HEK293 (cell line): ENCODE measurements at regions not wholly inside any gene's neighbourhood (a gene's known extent, or its start where the extent isn't known, plus 50 kb on each side); places are given as distances from the start of the nearest gene placed in this dataset.
A peak's percentile ranks its signal among the peaks of the same experiment; 100 is the strongest.

ENCODE experiments used
- CTCF ChIA-PET: fragments of 350-600 bp; formaldehyde crosslinking; extraction: SDS; loops from one replicate; lab custom pipeline; 2021; ENCODE audit warnings: antibody characterized with exemption; lab: Yijun Ruan, JAX
- POLR2A ChIA-PET: fragments of 300-600 bp; formaldehyde crosslinking; extraction: SDS; loops from one replicate; lab custom pipeline; 2020; ENCODE audit warnings: antibody characterized with exemption, inconsistent platforms; lab: Yijun Ruan, JAX
- H3K27ac ChIP-seq: fragments of 200-500 bp; sonication (Bioruptor generic); 2 replicates; pipeline ENCODE4 v1.5.1; 2014; ENCODE audit warnings: low read depth, low read length, control low read depth, inconsistent platforms; ENCODE audit errors: extremely low read depth
- H3K36me3 ChIP-seq, 2 experiments: fragments of 200-500 bp in 1 of 2; sonication (Bioruptor generic) in 1 of 2; 1 replicate in 1 of 2; 2 replicates in 1 of 2; pipeline ENCODE4 v1.5.1; 2014 to 2017; ENCODE audit warnings: inconsistent platforms in 2 of 2, low read length in 2 of 2; ENCODE audit not compliant: control insufficient read depth in 2 of 2, insufficient read depth in 1 of 2
- H3K4me1 ChIP-seq: fragments of 200-500 bp; sonication (Bioruptor generic); 2 replicates; pipeline ENCODE4 v1.5.1; 2014; ENCODE audit warnings: mild to moderate bottlenecking, low read length, inconsistent platforms; ENCODE audit not compliant: control insufficient read depth, insufficient read depth
- H3K4me3 ChIP-seq: 2 replicates; pipeline ENCODE4 v1.5.1; 2011; ENCODE audit warnings: low read depth, mild to moderate bottlenecking, control low read depth, low read length, moderate library complexity
- H3K9me3 ChIP-seq: fragments of 200-500 bp; sonication (Bioruptor generic); 2 replicates; pipeline ENCODE4 v1.5.1; 2014; ENCODE audit warnings: low read depth, low read length, inconsistent platforms; ENCODE audit not compliant: control insufficient read depth, insufficient read depth
- HIC1 ChIP-seq: fragments of 450-650 bp; formaldehyde crosslinking; IDR thresholded peaks from 2 replicates; pipeline ENCODE4 v1.5.1; 2016; ENCODE audit warnings: missing biosample characterization, missing genetic modification characterization
- IKZF3 ChIP-seq: fragments of 450-650 bp; IDR thresholded peaks from 2 replicates; pipeline ENCODE4 v1.5.0; 2018; ENCODE audit warnings: missing biosample characterization, mild to moderate bottlenecking, missing genetic modification characterization, moderate library complexity
- PRDM2 ChIP-seq: fragments of 450-650 bp; formaldehyde crosslinking; IDR thresholded peaks from 2 replicates; pipeline ENCODE4 v1.5.1; 2016; ENCODE audit warnings: missing biosample characterization, missing genetic modification characterization, borderline replicate concordance
- ZBTB17 ChIP-seq: fragments of 450-650 bp; formaldehyde crosslinking; IDR thresholded peaks from 2 replicates; pipeline ENCODE4 v1.5.1; 2016; ENCODE audit warnings: missing biosample characterization, missing genetic modification characterization
- ZEB2 ChIP-seq: fragments of 450-650 bp; formaldehyde crosslinking; IDR thresholded peaks from 2 replicates; pipeline ENCODE4 v1.5.1; 2016; ENCODE audit warnings: missing biosample characterization, missing genetic modification characterization
- ZFP69B ChIP-seq: fragments of 450-650 bp; formaldehyde crosslinking; IDR thresholded peaks from 2 replicates; pipeline ENCODE4 v1.5.1; 2016; ENCODE audit warnings: missing biosample characterization, missing genetic modification characterization
- ZNF335 ChIP-seq: fragments of 450-650 bp; formaldehyde crosslinking; conservative IDR thresholded peaks from 2 replicates; pipeline ENCODE4 v1.5.1; 2016; ENCODE audit warnings: missing biosample characterization, missing genetic modification characterization
- ZNF398 ChIP-seq: fragments of 450-650 bp; formaldehyde crosslinking; IDR thresholded peaks from 2 replicates; pipeline ENCODE4 v1.5.1; 2017; ENCODE audit warnings: missing biosample characterization, missing genetic modification characterization
- ZNF530 ChIP-seq: fragments of 450-650 bp; formaldehyde crosslinking; IDR thresholded peaks from 2 replicates; pipeline ENCODE4 v1.5.1; 2016; ENCODE audit warnings: low read depth, missing biosample characterization, missing genetic modification characterization
- ZSCAN30 ChIP-seq: fragments of 450-650 bp; IDR thresholded peaks from 2 replicates; pipeline ENCODE4 v1.5.1; 2018; ENCODE audit warnings: missing biosample characterization, mild to moderate bottlenecking, missing genetic modification characterization, moderate library complexity
- TF ChIP-seq, protein P1 (sequence below): fragments of 450-650 bp; formaldehyde crosslinking; IDR thresholded peaks from 2 replicates; pipeline ENCODE4 v1.5.1; 2017; ENCODE audit warnings: missing biosample characterization, missing genetic modification characterization
- TF ChIP-seq, protein P2 (sequence below): fragments of 450-650 bp; formaldehyde crosslinking; conservative IDR thresholded peaks from 2 replicates; pipeline ENCODE4 v1.5.1; 2016; ENCODE audit warnings: low read depth, missing biosample characterization, missing genetic modification characterization
- TF ChIP-seq, protein P3 (sequence below): fragments of 450-650 bp; formaldehyde crosslinking; IDR thresholded peaks from 2 replicates; pipeline ENCODE4 v1.5.1; 2016; ENCODE audit warnings: missing biosample characterization, missing genetic modification characterization, low read depth

GRCh38 chr5:54651482-54652076 lies 134.0 kb downstream of the SNX18 start:
- CTCF ChIA-PET: interaction anchor here (0.7 to 2.0 kb wide), 3 partner anchors 9 to 135 kb away, joined by 3 to 5 read pairs (median 3); no protein-coding TSS in a partner anchor
- H3K27ac ChIP-seq: no peak overlapping the region
- POLR2A ChIA-PET: no interaction called here
- 0 out of 2 replicates have a peak, but pooled peaks have one; percentile 20 for TF ChIP-seq ZNF398 (tag by site-specific recombination)
- TF ChIP-seq ZBTB17 (tag by site-specific recombination): peak; percentile 66; the same call in 1 of the 2 replicates
- peak; percentile 84 for TF ChIP-seq ZSCAN30
- TF ChIP-seq, protein P1, sequence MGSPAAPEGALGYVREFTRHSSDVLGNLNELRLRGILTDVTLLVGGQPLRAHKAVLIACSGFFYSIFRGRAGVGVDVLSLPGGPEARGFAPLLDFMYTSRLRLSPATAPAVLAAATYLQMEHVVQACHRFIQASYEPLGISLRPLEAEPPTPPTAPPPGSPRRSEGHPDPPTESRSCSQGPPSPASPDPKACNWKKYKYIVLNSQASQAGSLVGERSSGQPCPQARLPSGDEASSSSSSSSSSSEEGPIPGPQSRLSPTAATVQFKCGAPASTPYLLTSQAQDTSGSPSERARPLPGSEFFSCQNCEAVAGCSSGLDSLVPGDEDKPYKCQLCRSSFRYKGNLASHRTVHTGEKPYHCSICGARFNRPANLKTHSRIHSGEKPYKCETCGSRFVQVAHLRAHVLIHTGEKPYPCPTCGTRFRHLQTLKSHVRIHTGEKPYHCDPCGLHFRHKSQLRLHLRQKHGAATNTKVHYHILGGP: peak; percentile 35; the same call in 1 of the 2 replicates
- TF ChIP-seq ZNF530 (tag by site-specific recombination): no peak
- TF ChIP-seq, protein P2, sequence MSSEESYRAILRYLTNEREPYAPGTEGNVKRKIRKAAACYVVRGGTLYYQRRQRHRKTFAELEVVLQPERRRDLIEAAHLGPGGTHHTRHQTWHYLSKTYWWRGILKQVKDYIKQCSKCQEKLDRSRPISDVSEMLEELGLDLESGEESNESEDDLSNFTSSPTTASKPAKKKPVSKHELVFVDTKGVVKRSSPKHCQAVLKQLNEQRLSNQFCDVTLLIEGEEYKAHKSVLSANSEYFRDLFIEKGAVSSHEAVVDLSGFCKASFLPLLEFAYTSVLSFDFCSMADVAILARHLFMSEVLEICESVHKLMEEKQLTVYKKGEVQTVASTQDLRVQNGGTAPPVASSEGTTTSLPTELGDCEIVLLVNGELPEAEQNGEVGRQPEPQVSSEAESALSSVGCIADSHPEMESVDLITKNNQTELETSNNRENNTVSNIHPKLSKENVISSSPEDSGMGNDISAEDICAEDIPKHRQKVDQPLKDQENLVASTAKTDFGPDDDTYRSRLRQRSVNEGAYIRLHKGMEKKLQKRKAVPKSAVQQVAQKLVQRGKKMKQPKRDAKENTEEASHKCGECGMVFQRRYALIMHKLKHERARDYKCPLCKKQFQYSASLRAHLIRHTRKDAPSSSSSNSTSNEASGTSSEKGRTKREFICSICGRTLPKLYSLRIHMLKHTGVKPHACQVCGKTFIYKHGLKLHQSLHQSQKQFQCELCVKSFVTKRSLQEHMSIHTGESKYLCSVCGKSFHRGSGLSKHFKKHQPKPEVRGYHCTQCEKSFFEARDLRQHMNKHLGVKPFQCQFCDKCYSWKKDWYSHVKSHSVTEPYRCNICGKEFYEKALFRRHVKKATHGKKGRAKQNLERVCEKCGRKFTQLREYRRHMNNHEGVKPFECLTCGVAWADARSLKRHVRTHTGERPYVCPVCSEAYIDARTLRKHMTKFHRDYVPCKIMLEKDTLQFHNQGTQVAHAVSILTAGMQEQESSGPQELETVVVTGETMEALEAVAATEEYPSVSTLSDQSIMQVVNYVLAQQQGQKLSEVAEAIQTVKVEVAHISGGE (tag by site-specific recombination): no peak
- peak; percentile 59; the same call in 1 of the 2 replicates for TF ChIP-seq ZNF335 (tag by site-specific recombination)
- 0 out of 2 replicates have a peak, but pooled peaks have one; percentile 43 for TF ChIP-seq IKZF3 (tag by site-specific recombination)
- TF ChIP-seq, protein P3, sequence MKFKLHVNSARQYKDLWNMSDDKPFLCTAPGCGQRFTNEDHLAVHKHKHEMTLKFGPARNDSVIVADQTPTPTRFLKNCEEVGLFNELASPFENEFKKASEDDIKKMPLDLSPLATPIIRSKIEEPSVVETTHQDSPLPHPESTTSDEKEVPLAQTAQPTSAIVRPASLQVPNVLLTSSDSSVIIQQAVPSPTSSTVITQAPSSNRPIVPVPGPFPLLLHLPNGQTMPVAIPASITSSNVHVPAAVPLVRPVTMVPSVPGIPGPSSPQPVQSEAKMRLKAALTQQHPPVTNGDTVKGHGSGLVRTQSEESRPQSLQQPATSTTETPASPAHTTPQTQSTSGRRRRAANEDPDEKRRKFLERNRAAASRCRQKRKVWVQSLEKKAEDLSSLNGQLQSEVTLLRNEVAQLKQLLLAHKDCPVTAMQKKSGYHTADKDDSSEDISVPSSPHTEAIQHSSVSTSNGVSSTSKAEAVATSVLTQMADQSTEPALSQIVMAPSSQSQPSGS (tag by site-specific recombination): 0 out of 2 replicates have a peak, but pooled peaks have one; percentile 29
- no peak for TF ChIP-seq PRDM2 (tag by site-specific recombination)
- TF ChIP-seq ZFP69B: peak; percentile 38; the same call in 1 of the 2 replicates
- TF ChIP-seq ZEB2: peak; percentile 71
- TF ChIP-seq HIC1 (tag by site-specific recombination): no peak

More at GRCh38 chr5:54651482-54652076, 134.0 kb downstream of the SNX18 start:
- 0 out of 2 replicates have a peak, but pooled peaks cover 3% of the 10 kb centered on the region for H3K4me1 ChIP-seq
- H3K4me3 ChIP-seq: no peak overlapping the region
- H3K36me3 ChIP-seq: no peaks in the 10 kb centered on the region
- H3K9me3 ChIP-seq: no peaks in the 10 kb centered on the region
